ENCODE measurements at regions not wholly inside any gene's neighbourhood (a gene's known extent, or its start where the extent isn't known, plus 50 kb on each side); places are given as distances from the start of the nearest gene placed in this dataset.

- CTCF ChIA-PET = interaction anchor here (1.0 kb wide), 1 partner anchor 96 kb away, joined by 3 read pairs; no protein-coding TSS in a partner anchor
- POLR2A ChIA-PET = no interaction called here
Observed at GRCh38 chr18:79625195-79625923, 54.2 kb upstream of the CTDP1 start.

GRCh38 chr18:79625924-79626561 lies 53.6 kb upstream of the CTDP1 start:
- POLR2A ChIA-PET = no interaction called here
- CTCF ChIA-PET = no interaction called here

- CTCF ChIA-PET = no interaction called here
- POLR2A ChIA-PET = no interaction called here
Observed at GRCh38 chr18:79626905-79627749, 52.5 kb upstream of the CTDP1 start.

- ChIA-PET POLR2A (no interaction called here), CTCF (interaction anchor here (0.6 kb wide), 1 partner anchor 73 kb away, joined by 3 read pairs; no protein-coding TSS in a partner anchor)
Observed at GRCh38 chr18:79627750-79628294, 51.8 kb upstream of the CTDP1 start.

- POLR2A ChIA-PET = no interaction called here
- CTCF ChIA-PET = interaction anchor here (0.6 kb wide), 1 partner anchor 74 kb away, joined by 3 read pairs; no protein-coding TSS in a partner anchor
Observed at GRCh38 chr18:79628416-79629248, 51.0 kb upstream of the CTDP1 start.

- ChIA-PET POLR2A (no interaction called here), CTCF (no interaction called here)
Observed at GRCh38 chr18:79629249-79629558, 50.4 kb upstream of the CTDP1 start.

GRCh38 chr18:79629606-79630005 lies 50.0 kb upstream of the CTDP1 start:
- ChIA-PET CTCF (no interaction called here), POLR2A (no interaction called here)
